Peyer's patch (tissue), 4 donors: ENCODE measurements at regions not wholly inside any gene's neighbourhood (a gene's known extent, or its start where the extent isn't known, plus 50 kb on each side); places are given as distances from the start of the nearest gene placed in this dataset.

Experiments
- DNase-seq, 3 donors: peaks; one replicate each; pipeline ENCODE4 v3.0.0-alpha.2; 2017 to 2019
- H3K27ac ChIP-seq, 4 donors: fragments of 200-600 bp; sonication (generic); one replicate each; pipeline ENCODE4 v1.5.1; 2016 to 2019
- H3K27me3 ChIP-seq, 2 donors: fragments of 200-600 bp; sonication (generic); one replicate each; pipeline ENCODE4 v1.5.1; 2019
- H3K36me3 ChIP-seq, 3 donors: fragments of 200-600 bp; sonication (generic); one replicate each; pipeline ENCODE4 v1.5.1; 2016 to 2019
- H3K4me1 ChIP-seq, 4 donors: fragments of 200-600 bp; sonication (generic); one replicate each; pipeline ENCODE4 v1.5.1; 2016 to 2019
- H3K4me3 ChIP-seq, 4 donors: fragments of 200-600 bp; sonication (generic); 1 replicate in 3 of 4; 2 replicates in 1 of 4; pipeline ENCODE4 v1.5.1; 2016 to 2019; ENCODE audit warnings: mild to moderate bottlenecking in 1 of 4
- H3K9me3 ChIP-seq, 4 donors: fragments of 200-600 bp; sonication (generic); one replicate each; pipeline ENCODE4 v1.5.1; 2016 to 2019; ENCODE audit warnings: mild to moderate bottlenecking in 1 of 4
- POLR2A ChIP-seq, 2 donors: fragments of 450-650 bp; IDR thresholded peaks; one replicate each; pipeline ENCODE4 v1.5.1; 2017; ENCODE audit warnings: antibody characterized with exemption in 2 of 2, mild to moderate bottlenecking in 2 of 2, moderate library complexity in 2 of 2
- TF ChIP-seq, protein P1 (sequence below), 6 experiments: fragments of 450-650 bp in 4 of 6; fragments of 200-600 bp in 2 of 6; sonication (generic) in 1 of 6; IDR thresholded peaks; one replicate each; pipeline ENCODE4 v1.5.1; 2017 to 2019; ENCODE audit warnings: antibody characterized with exemption in 6 of 6, mild to moderate bottlenecking in 3 of 6, moderate library complexity in 1 of 6

DNA sequence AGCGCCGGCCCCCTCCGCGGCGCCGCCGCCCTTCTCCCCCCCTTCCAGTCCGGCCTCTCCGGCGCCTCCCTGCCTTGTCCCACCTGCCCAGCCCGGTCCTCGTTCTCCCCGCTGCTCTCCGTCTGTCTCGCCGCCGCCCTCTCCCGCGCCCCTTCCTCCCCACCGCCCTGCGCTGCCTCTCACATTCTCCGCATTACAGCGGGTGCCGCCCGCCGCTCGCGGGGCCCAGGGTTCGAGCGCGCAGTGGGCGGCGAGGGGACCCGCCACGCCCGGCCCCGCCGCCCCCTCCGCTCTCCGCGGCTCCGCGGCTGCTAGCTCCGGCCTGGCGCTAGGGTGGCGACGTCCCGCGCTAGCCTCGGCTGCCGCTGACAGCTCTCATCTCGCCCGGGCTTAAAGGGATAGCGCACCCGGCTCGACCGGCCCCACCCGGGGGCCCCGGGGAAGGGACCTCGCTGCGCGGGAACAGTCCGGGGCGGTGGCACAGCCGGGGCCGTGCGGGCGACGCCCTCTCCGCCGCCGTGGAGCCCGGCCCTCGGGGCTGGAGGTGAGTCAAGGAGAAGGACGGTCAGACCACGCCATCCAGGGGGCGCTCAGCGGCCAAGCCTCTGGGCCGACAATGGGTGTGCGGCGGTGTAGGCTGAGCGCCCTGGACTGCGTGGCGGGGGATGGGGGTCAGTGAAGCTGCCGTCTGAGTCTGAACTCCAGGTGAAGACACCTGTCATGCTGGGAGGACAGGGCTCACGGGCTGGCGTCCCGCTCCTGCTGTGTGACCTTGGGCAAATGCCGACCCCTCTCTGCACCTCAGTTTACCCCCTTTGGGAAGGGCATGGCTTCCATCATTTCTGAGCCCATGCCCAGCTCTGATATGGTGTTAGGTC, 187.4 kb upstream of the LINGO1 start:
- DNase-seq, result no peak
- no peak for TF ChIP-seq POLR2A (IDR thresholded peaks at IDR 0.05)
- TF ChIP-seq, protein P1, sequence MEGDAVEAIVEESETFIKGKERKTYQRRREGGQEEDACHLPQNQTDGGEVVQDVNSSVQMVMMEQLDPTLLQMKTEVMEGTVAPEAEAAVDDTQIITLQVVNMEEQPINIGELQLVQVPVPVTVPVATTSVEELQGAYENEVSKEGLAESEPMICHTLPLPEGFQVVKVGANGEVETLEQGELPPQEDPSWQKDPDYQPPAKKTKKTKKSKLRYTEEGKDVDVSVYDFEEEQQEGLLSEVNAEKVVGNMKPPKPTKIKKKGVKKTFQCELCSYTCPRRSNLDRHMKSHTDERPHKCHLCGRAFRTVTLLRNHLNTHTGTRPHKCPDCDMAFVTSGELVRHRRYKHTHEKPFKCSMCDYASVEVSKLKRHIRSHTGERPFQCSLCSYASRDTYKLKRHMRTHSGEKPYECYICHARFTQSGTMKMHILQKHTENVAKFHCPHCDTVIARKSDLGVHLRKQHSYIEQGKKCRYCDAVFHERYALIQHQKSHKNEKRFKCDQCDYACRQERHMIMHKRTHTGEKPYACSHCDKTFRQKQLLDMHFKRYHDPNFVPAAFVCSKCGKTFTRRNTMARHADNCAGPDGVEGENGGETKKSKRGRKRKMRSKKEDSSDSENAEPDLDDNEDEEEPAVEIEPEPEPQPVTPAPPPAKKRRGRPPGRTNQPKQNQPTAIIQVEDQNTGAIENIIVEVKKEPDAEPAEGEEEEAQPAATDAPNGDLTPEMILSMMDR (IDR thresholded peaks at IDR 0.05), result no peak
- peaks cover 0 to 16% of the 10 kb centered on the region in 2 donors for H3K27me3 ChIP-seq
- no peaks in the 10 kb centered on the region for H3K9me3 ChIP-seq
- no peak overlapping the region for H3K27ac ChIP-seq
- H3K4me3 ChIP-seq, result peak overlapping the region in 3 of 4 donors; percentile 27 to 46 (median 41)
- H3K4me1 ChIP-seq, result peaks cover 0 to 19% (median 9%) of the 10 kb centered on the region in 4 donors
- H3K36me3 ChIP-seq, result no peaks in the 10 kb centered on the region

GRCh38 chr15:77819048-77819850, 186.5 kb upstream of the LINGO1 start:
- peak overlapping the region in 3 of 4 donors; percentile 27 to 46 (median 41) for H3K4me3 ChIP-seq
- peaks cover 0 to 16% of the 10 kb centered on the region in 2 donors for H3K27me3 ChIP-seq
- H3K36me3 ChIP-seq, result no peaks in the 10 kb centered on the region
- TF ChIP-seq, protein P1 (IDR thresholded peaks at IDR 0.05), result no peak
- no peak for TF ChIP-seq POLR2A (IDR thresholded peaks at IDR 0.05)
- H3K4me1 ChIP-seq, result peaks cover 0 to 19% (median 9%) of the 10 kb centered on the region in 4 donors
- no peak overlapping the region for H3K27ac ChIP-seq
- no peaks in the 10 kb centered on the region for H3K9me3 ChIP-seq
- no peak for DNase-seq

DNA sequence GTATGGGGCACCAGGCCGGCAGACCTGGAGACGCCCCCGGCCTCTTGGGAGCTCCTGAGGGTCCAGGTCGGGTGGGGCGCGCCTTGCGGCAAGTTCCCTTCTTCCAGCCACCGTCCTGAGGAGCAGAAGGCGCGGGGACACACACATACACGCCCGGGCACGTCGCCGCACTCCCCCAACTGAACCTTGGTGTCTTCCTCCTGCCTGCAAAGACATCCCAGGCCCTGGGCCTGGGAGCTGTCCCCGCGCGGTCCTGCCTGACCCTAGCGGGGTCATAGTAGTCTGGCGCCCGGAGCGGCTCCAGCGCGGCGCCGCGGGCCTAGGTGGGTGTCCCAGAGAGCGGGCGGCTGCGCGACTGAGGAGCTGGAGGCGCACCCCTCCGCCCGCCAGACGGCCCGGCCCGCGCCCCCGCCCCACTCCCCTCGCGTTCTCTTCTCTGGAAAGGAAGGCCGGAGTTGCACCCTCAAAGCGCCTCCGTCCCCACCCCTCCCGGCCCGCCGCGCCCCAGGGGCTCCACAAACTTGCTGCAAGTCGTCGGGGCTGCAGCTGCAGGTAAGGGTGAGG, 185.9 kb upstream of the LINGO1 start:
- Histone ChIP-seq H3K27ac (no peak overlapping the region), H3K36me3 (no peaks in the 10 kb centered on the region), H3K27me3 (peaks cover 0 to 16% of the 10 kb centered on the region in 2 donors), H3K4me1 (peaks cover 0 to 19% (median 9%) of the 10 kb centered on the region in 4 donors), H3K4me3 (peak overlapping the region in 3 of 4 donors; percentile 27 to 46 (median 41)), H3K9me3 (no peaks in the 10 kb centered on the region)
- no peak for DNase-seq
- TF ChIP-seq POLR2A (IDR thresholded peaks at IDR 0.05), result no peak
- TF ChIP-seq, protein P1 (IDR thresholded peaks at IDR 0.05), result no peak

DNA sequence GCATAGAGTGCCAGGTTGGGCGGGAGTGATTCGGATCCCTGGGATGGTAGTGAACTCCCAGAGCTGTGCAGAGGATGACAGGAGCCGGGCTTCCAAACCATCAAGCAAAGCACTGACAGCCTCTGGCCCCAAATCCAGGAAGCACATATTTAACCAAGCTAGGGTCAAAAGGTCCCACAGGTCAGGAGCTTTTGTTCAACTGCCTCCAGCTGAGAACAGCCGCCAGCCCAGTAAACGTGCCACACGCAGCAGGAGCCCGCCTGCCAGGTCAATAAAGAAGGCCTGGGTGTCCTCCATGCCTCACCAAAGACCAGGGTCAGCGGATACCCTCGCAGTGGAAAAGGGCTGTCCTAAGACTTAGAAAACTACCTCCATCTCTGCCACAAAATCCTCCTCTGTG, 184.7 kb upstream of the LINGO1 start:
- no peak for DNase-seq
- no peak overlapping the region for H3K27ac ChIP-seq
- H3K4me1 ChIP-seq, result peaks cover 0 to 19% (median 9%) of the 10 kb centered on the region in 4 donors
- no peaks in the 10 kb centered on the region for H3K36me3 ChIP-seq
- TF ChIP-seq, protein P1 (IDR thresholded peaks at IDR 0.05), result no peak
- no peak for TF ChIP-seq POLR2A (IDR thresholded peaks at IDR 0.05)
- no peak overlapping the region for H3K4me3 ChIP-seq
- no peaks in the 10 kb centered on the region for H3K9me3 ChIP-seq
- H3K27me3 ChIP-seq, result peaks cover 0 to 16% of the 10 kb centered on the region in 2 donors

DNA sequence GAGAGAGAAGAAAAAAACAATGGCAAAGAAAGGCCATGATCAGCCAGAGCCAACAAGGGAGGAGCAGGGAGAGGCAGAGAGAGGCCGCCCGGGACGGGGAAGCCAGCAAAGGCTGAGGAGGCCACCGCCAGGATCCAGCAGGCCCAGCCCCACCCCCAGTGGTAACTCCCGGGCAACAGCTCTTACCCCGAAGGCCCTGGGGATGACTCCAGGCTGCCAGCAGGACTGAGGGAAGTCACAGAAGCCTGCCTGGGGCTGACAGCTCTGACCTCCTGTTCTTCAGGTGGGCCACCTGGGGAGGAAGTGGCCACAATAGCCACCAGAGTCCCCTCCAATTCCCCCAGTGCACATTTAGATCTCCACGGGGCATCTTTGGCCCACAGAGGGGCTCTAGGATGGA, 184.3 kb upstream of the LINGO1 start:
- Histone ChIP-seq H3K27ac (no peak overlapping the region), H3K4me1 (peaks cover 0 to 19% (median 9%) of the 10 kb centered on the region in 4 donors), H3K4me3 (no peak overlapping the region), H3K9me3 (no peaks in the 10 kb centered on the region), H3K27me3 (peaks cover 0 to 16% of the 10 kb centered on the region in 2 donors), H3K36me3 (no peaks in the 10 kb centered on the region)
- no peak for DNase-seq
- TF ChIP-seq POLR2A (IDR thresholded peaks at IDR 0.05), result no peak
- TF ChIP-seq, protein P1 (IDR thresholded peaks at IDR 0.05), result no peak
